ENCODE measurements at regions not wholly inside any gene's neighbourhood (a gene's known extent, or its start where the extent isn't known, plus 50 kb on each side); places are given as distances from the start of the nearest gene placed in this dataset.
"Not testable (repeated sequence)": the region's sequence is repeated elsewhere in the genome, so short reads cannot be mapped to it uniquely, and the experiment has no call there.

- no peaks in the 10 kb centered on the region for H3K79me2 ChIP-seq (ENCODE audit: low read length)
- H3F3A ChIP-seq (ENCODE audit: low read length, unreplicated experiment): no peaks in the 10 kb centered on the region
- ChIA-PET CTCF (no interaction called here), POLR2A (ENCODE audit: unreplicated experiment) (no interaction called here)
- no peaks in the 10 kb centered on the region for H3K9me3 ChIP-seq (ENCODE audit: low read length)
- no peaks in the 10 kb centered on the region for H4K20me1 ChIP-seq (ENCODE audit: low read length)
- no peak overlapping the region for H3K9ac ChIP-seq (ENCODE audit: low read length)
- H3K27ac ChIP-seq (ENCODE audit: low read length): no peak overlapping the region
- no peak overlapping the region for H3K4me2 ChIP-seq (ENCODE audit: low read length)
- DNase-seq (no peak), ATAC-seq (no peak)
- no peak overlapping the region for H3K4me3 ChIP-seq (ENCODE audit: low read length)
- no peaks in the 10 kb centered on the region for H3K4me1 ChIP-seq (ENCODE audit: insufficient read depth, low read length)
- TF ChIP-seq EZH2phosphoT487 (IDR thresholded peaks at IDR 0.05; ENCODE audit: borderline replicate concordance, low read length) (no peak), CTCF (conservative IDR thresholded peaks at IDR 0.05; ENCODE audit: low read depth, low read length) (no peak), EZH2 (IDR thresholded peaks at IDR 0.05; ENCODE audit: low read length, unreplicated experiment) (no peak)
- no TSS peak for BruUV-seq (replicated peaks)
- H3K9me2 ChIP-seq (replicated peaks; ENCODE audit: low read length): no peaks in the 10 kb centered on the region
- H2AFZ ChIP-seq (ENCODE audit: low read length): no peak overlapping the region
- no peaks in the 10 kb centered on the region for H3K36me3 ChIP-seq (ENCODE audit: low read depth, low read length)
- intact Hi-C loops (cut with micrococcal nuclease): no loop called here
- 0 out of 2 replicates have a peak, but pooled peaks cover 3% of the 10 kb centered on the region for H3K27me3 ChIP-seq (ENCODE audit: low read length)
These were observed 145.5 kb downstream of the OTUD1 start for GRCh38 chr10:23584396-23584795.

- H3K4me1 ChIP-seq (ENCODE audit: insufficient read depth, low read length): no peaks in the 10 kb centered on the region
- H3K4me2 ChIP-seq (ENCODE audit: low read length): no peak overlapping the region
- H2AFZ ChIP-seq (ENCODE audit: low read length): no peak overlapping the region
- H3K9me3 ChIP-seq (ENCODE audit: low read length): no peaks in the 10 kb centered on the region
- H3K9ac ChIP-seq (ENCODE audit: low read length): no peak overlapping the region
- no peak overlapping the region for H3K27ac ChIP-seq (ENCODE audit: low read length)
- POLR2A ChIA-PET (ENCODE audit: unreplicated experiment): no interaction called here
- H4K20me1 ChIP-seq (ENCODE audit: low read length): no peaks in the 10 kb centered on the region
- no TSS peak for BruUV-seq (replicated peaks)
- DNase-seq: no peak
- no peak for ATAC-seq
- H3F3A ChIP-seq (ENCODE audit: low read length, unreplicated experiment): no peaks in the 10 kb centered on the region
- no peak for TF ChIP-seq EZH2phosphoT487 (IDR thresholded peaks at IDR 0.05; ENCODE audit: borderline replicate concordance, low read length)
- no peak for TF ChIP-seq EZH2 (IDR thresholded peaks at IDR 0.05; ENCODE audit: low read length, unreplicated experiment)
- TF ChIP-seq CTCF (conservative IDR thresholded peaks at IDR 0.05; ENCODE audit: low read depth, low read length): no peak
- intact Hi-C loops (cut with micrococcal nuclease): no loop called here
- H3K4me3 ChIP-seq (ENCODE audit: low read length): no peak overlapping the region
- H3K36me3 ChIP-seq (ENCODE audit: low read depth, low read length): no peaks in the 10 kb centered on the region
- no peaks in the 10 kb centered on the region for H3K79me2 ChIP-seq (ENCODE audit: low read length)
- CTCF ChIA-PET: no interaction called here
- no peaks in the 10 kb centered on the region for H3K9me2 ChIP-seq (replicated peaks; ENCODE audit: low read length)
- no peaks in the 10 kb centered on the region for H3K27me3 ChIP-seq (ENCODE audit: low read length)
These were observed 146.3 kb downstream of the OTUD1 start for GRCh38 chr10:23585186-23585585.

GRCh38 chr10:23585666-23586065 is 146.8 kb downstream of the OTUD1 start:
- Histone ChIP-seq H3K36me3 (ENCODE audit: low read depth, low read length) (no peaks in the 10 kb centered on the region), H3K4me1 (ENCODE audit: insufficient read depth, low read length) (no peaks in the 10 kb centered on the region), H3F3A (ENCODE audit: low read length, unreplicated experiment) (no peaks in the 10 kb centered on the region), H3K27me3 (ENCODE audit: low read length) (no peaks in the 10 kb centered on the region), H4K20me1 (ENCODE audit: low read length) (no peaks in the 10 kb centered on the region), H3K79me2 (ENCODE audit: low read length) (no peaks in the 10 kb centered on the region), H3K4me3 (ENCODE audit: low read length) (no peak overlapping the region), H2AFZ (ENCODE audit: low read length) (no peak overlapping the region), H3K9ac (ENCODE audit: low read length) (no peak overlapping the region), H3K4me2 (ENCODE audit: low read length) (no peak overlapping the region), H3K9me2 (replicated peaks; ENCODE audit: low read length) (no peaks in the 10 kb centered on the region), H3K9me3 (ENCODE audit: low read length) (no peaks in the 10 kb centered on the region), H3K27ac (ENCODE audit: low read length) (no peak overlapping the region)
- no peak for ATAC-seq
- DNase-seq: no peak
- intact Hi-C loops (cut with micrococcal nuclease): no loop called here
- ChIA-PET POLR2A (ENCODE audit: unreplicated experiment) (no interaction called here), CTCF (no interaction called here)
- BruUV-seq (replicated peaks): no TSS peak
- TF ChIP-seq EZH2 (IDR thresholded peaks at IDR 0.05; ENCODE audit: low read length, unreplicated experiment): no peak

GRCh38 chr10:23595278-23595677 is 156.4 kb downstream of the OTUD1 start:
- H3K9me2 ChIP-seq (replicated peaks; ENCODE audit: low read length); CTCF ChIA-PET; H3K9ac ChIP-seq (ENCODE audit: low read length); H3K27me3 ChIP-seq (ENCODE audit: low read length); BruUV-seq (replicated peaks); H3K36me3 ChIP-seq (ENCODE audit: low read depth, low read length); H3K4me3 ChIP-seq (ENCODE audit: low read length); H3F3A ChIP-seq (ENCODE audit: low read length, unreplicated experiment); ATAC-seq; H4K20me1 ChIP-seq (ENCODE audit: low read length); H3K9me3 ChIP-seq (ENCODE audit: low read length); H3K4me1 ChIP-seq (ENCODE audit: insufficient read depth, low read length); H3K79me2 ChIP-seq (ENCODE audit: low read length); POLR2A ChIA-PET (ENCODE audit: unreplicated experiment); H2AFZ ChIP-seq (ENCODE audit: low read length); intact Hi-C loops (cut with micrococcal nuclease); DNase-seq; H3K27ac ChIP-seq (ENCODE audit: low read length); H3K4me2 ChIP-seq (ENCODE audit: low read length): not testable (repeated sequence)
